ENCODE measurements at regions not wholly inside any gene's neighbourhood (a gene's known extent, or its start where the extent isn't known, plus 50 kb on each side); places are given as distances from the start of the nearest gene placed in this dataset.
"Not testable (repeated sequence)": the region's sequence is repeated elsewhere in the genome, so short reads cannot be mapped to it uniquely, and the experiment has no call there.

DNA sequence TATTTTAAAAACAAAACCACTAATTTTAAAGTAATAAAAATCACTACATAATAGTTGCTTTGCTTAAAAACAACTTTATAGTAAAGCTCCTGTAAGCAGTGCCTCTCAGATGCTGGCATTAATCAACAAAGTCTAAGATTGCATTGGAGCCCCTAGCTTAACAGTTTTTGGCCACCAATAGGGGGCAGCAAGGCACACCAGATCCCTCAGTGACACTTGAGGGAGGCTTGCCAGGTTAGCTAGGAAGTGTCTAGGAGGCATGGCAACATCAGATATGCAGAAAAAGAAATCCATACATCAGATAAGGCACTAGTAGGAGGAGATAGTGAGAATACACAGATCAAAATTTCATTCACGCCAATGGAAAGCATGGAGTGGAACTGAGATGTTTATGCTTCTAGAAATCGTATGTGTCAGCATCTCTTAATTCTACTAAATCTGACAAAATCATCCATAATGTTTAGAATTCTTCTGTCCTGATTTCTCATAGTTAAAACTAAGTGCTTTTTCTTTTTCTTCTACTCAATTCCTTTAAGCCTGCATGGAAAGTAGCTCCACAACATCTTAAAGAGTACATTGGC lies 73.6 kb upstream of the PAM start:
- WGBS, 3 donors = 33 to 63% (median 46%) methylated on average over 2 of the region's 2 CpGs
- Histone ChIP-seq H3K4me1 (ENCODE audit: control insufficient read depth in 3 of 3, insufficient read depth in 2 of 3, low read depth in 1 of 3, low read length in 2 of 3) (no peaks in the 10 kb centered on the region), H3K27me3 (ENCODE audit: control insufficient read depth in 3 of 3, insufficient read depth in 3 of 3, low read length in 3 of 3) (no peaks in the 10 kb centered on the region), H3K4me3 (ENCODE audit: low read depth in 1 of 3, low read length in 3 of 3) (no peak overlapping the region), H3K36me3 (ENCODE audit: control insufficient read depth in 3 of 3, insufficient read depth in 2 of 3, low read depth in 1 of 3, low read length in 3 of 3) (no peaks in the 10 kb centered on the region), H3K27ac (ENCODE audit: low read depth in 1 of 3, low read length in 2 of 3) (no peak overlapping the region), H3K9me3 (ENCODE audit: control insufficient read depth in 2 of 2, insufficient read depth in 1 of 2, low read depth in 1 of 2, low read length in 1 of 2) (no peaks in the 10 kb centered on the region)
- FAIRE-seq (no peak), DNase-seq (peak; percentile 64 to 73)

DNA sequence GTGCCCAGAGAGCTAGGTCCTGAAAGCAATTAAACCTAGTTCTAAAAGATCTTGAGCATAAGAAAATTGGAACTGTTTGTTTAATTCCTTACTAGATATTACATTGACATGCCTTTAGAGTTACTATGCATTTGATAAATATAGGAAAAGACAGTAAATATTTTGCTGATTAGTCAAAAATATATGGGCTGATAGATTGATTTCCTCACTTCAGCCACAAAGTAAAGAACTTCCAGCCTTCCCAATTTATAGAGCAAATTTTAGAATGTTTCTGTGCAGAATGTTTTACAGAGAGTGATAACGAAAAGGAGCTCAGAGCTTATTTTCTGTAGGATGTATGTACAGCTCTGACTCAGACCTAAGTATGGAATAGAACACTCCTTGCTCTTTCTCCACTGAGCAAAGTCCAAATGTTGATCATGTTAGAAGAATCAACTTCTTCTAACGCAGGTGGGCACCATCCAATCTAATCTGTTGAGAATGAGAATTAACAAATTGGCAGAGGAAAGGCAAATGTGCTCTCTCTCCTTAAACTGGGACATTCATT lies 72.9 kb upstream of the PAM start:
- no peak for DNase-seq
- Histone ChIP-seq H3K27me3 (ENCODE audit: control insufficient read depth in 3 of 3, insufficient read depth in 3 of 3, low read length in 3 of 3) (no peaks in the 10 kb centered on the region), H3K9me3 (ENCODE audit: control insufficient read depth in 2 of 2, insufficient read depth in 1 of 2, low read depth in 1 of 2, low read length in 1 of 2) (no peaks in the 10 kb centered on the region), H3K4me3 (ENCODE audit: low read depth in 1 of 3, low read length in 3 of 3) (no peak overlapping the region), H3K36me3 (ENCODE audit: control insufficient read depth in 3 of 3, insufficient read depth in 2 of 3, low read depth in 1 of 3, low read length in 3 of 3) (no peaks in the 10 kb centered on the region), H3K4me1 (ENCODE audit: control insufficient read depth in 3 of 3, insufficient read depth in 2 of 3, low read depth in 1 of 3, low read length in 2 of 3) (no peaks in the 10 kb centered on the region), H3K27ac (ENCODE audit: low read depth in 1 of 3, low read length in 2 of 3) (no peak overlapping the region)
- no peak for FAIRE-seq
- WGBS, 3 donors = 38 to 78% (median 54%) methylated on average over 2 of the region's 2 CpGs

DNA sequence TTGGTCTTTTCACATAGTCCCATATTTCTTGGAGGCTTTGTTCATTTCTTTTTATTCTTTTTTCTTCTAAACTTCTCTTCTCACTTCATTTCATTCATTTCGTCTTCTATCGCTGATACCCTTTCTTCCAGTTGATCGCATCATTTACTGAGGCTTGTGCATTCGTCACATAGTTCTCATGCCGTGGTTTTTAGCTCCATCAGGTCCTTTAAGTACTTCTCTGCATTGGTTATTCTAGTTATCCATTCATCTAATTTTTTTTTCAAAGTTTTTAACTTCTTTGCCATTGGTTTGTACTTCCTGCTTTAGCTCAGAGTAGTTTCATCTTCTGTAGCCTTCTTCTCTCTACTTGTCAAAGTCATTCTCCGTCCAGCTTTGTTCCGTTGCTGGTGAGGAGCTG lies 67.0 kb upstream of the PAM start:
- WGBS, 3 donors = 91 to 96% (median 92%) methylated on average over 7 of the region's 7 CpGs
- not testable (repeated sequence) for H3K36me3 ChIP-seq (ENCODE audit: control insufficient read depth in 3 of 3, insufficient read depth in 2 of 3, low read depth in 1 of 3, low read length in 3 of 3); H3K4me1 ChIP-seq (ENCODE audit: control insufficient read depth in 3 of 3, insufficient read depth in 2 of 3, low read depth in 1 of 3, low read length in 2 of 3); H3K4me3 ChIP-seq (ENCODE audit: low read depth in 1 of 3, low read length in 3 of 3); FAIRE-seq; H3K27ac ChIP-seq (ENCODE audit: low read depth in 1 of 3, low read length in 2 of 3); H3K27me3 ChIP-seq (ENCODE audit: control insufficient read depth in 3 of 3, insufficient read depth in 3 of 3, low read length in 3 of 3); H3K9me3 ChIP-seq (ENCODE audit: control insufficient read depth in 2 of 2, insufficient read depth in 1 of 2, low read depth in 1 of 2, low read length in 1 of 2); DNase-seq

DNA sequence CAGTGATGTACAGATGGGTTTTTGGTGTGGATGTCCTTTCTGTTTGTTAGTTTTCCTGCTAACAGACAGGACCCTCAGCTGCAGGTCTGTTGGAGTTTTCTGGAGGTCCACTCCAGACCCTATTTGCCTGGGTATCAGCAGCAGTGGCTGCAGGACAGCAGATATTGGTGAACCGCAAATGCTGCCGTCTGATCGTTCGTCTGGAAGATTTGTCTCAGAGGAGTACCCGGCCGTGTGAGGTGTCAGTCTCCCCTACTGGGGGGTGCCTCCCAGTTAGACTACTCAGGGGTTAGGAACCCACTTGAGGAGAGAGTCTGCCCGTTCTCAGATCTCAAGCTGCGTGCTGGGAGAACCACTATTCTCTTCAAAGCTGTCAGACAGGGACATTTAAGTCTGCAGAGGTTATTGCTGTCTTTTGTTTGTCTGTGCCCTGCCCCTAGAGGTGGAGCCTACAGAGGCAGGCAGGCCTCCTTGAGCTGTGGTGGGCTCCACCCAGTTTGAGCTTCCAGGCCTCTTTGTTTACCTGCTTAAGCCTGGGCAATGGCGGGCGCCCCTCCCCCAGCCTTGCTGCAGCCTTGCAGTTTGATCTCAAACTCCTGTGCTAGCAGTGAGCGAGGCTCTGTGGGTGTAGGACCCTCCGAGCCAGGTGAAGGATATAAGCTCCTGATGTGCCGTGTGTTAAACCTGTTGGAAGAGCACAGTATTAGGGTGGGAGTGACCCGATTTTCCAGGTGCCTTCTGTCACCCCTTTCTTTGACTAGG lies 66.3 kb upstream of the PAM start:
- H3K4me1 ChIP-seq (ENCODE audit: control insufficient read depth in 3 of 3, insufficient read depth in 2 of 3, low read depth in 1 of 3, low read length in 2 of 3); H3K27me3 ChIP-seq (ENCODE audit: control insufficient read depth in 3 of 3, insufficient read depth in 3 of 3, low read length in 3 of 3); H3K9me3 ChIP-seq (ENCODE audit: control insufficient read depth in 2 of 2, insufficient read depth in 1 of 2, low read depth in 1 of 2, low read length in 1 of 2); DNase-seq; H3K36me3 ChIP-seq (ENCODE audit: control insufficient read depth in 3 of 3, insufficient read depth in 2 of 3, low read depth in 1 of 3, low read length in 3 of 3); H3K4me3 ChIP-seq (ENCODE audit: low read depth in 1 of 3, low read length in 3 of 3); H3K27ac ChIP-seq (ENCODE audit: low read depth in 1 of 3, low read length in 2 of 3); FAIRE-seq: not testable (repeated sequence)
- WGBS, 3 donors = 92 to 94% (median 94%) methylated on average over 14 of the region's 14 CpGs

- Histone ChIP-seq H3K27ac (ENCODE audit: low read depth in 1 of 3, low read length in 2 of 3) (no peak overlapping the region), H3K27me3 (ENCODE audit: control insufficient read depth in 3 of 3, insufficient read depth in 3 of 3, low read length in 3 of 3) (no peaks in the 10 kb centered on the region), H3K36me3 (ENCODE audit: control insufficient read depth in 3 of 3, insufficient read depth in 2 of 3, low read depth in 1 of 3, low read length in 3 of 3) (no peaks in the 10 kb centered on the region), H3K9me3 (ENCODE audit: control insufficient read depth in 2 of 2, insufficient read depth in 1 of 2, low read depth in 1 of 2, low read length in 1 of 2) (no peaks in the 10 kb centered on the region), H3K4me1 (ENCODE audit: control insufficient read depth in 3 of 3, insufficient read depth in 2 of 3, low read depth in 1 of 3, low read length in 2 of 3) (no peaks in the 10 kb centered on the region), H3K4me3 (ENCODE audit: low read depth in 1 of 3, low read length in 3 of 3) (no peak overlapping the region)
- DNase-seq (no peak), FAIRE-seq (no peak)
- 74 to 93% (median 86%) methylated on average over 2 of the region's 2 CpGs for WGBS, 3 donors
Observed at GRCh38 chr5:102690910-102691309, 64.2 kb upstream of the PAM start.

DNA sequence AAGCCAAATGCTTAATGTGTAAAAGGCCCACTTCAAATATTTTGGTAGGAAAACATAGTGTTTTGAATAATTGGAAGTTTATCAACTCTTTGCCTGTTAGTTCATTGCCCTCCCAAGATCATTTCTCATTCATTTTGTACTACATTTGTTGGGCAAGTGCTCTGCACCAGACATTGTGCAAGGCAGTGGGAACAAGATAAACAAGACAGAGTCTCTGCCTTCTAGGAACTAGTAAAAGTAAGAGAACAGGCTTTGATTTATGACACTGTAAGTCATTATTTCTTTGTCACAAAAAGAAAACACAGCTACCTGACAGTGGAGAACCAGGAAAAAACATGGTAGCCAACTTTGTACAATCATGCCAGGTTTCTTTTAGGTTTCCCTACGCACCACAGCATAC lies 63.7 kb upstream of the PAM start:
- WGBS, 3 donors = 86 to 92% (median 88%) methylated on average over 1 of the region's 1 CpG
- H3K36me3 ChIP-seq (ENCODE audit: control insufficient read depth in 3 of 3, insufficient read depth in 2 of 3, low read depth in 1 of 3, low read length in 3 of 3) = no peaks in the 10 kb centered on the region
- no peaks in the 10 kb centered on the region for H3K9me3 ChIP-seq (ENCODE audit: control insufficient read depth in 2 of 2, insufficient read depth in 1 of 2, low read depth in 1 of 2, low read length in 1 of 2)
- no peak for FAIRE-seq
- no peaks in the 10 kb centered on the region for H3K27me3 ChIP-seq (ENCODE audit: control insufficient read depth in 3 of 3, insufficient read depth in 3 of 3, low read length in 3 of 3)
- DNase-seq = peak in 1 of 2 donors; percentile 16
- H3K4me1 ChIP-seq (ENCODE audit: control insufficient read depth in 3 of 3, insufficient read depth in 2 of 3, low read depth in 1 of 3, low read length in 2 of 3) = no peaks in the 10 kb centered on the region
- H3K27ac ChIP-seq (ENCODE audit: low read depth in 1 of 3, low read length in 2 of 3) = no peak overlapping the region
- H3K4me3 ChIP-seq (ENCODE audit: low read depth in 1 of 3, low read length in 3 of 3) = no peak overlapping the region

DNA sequence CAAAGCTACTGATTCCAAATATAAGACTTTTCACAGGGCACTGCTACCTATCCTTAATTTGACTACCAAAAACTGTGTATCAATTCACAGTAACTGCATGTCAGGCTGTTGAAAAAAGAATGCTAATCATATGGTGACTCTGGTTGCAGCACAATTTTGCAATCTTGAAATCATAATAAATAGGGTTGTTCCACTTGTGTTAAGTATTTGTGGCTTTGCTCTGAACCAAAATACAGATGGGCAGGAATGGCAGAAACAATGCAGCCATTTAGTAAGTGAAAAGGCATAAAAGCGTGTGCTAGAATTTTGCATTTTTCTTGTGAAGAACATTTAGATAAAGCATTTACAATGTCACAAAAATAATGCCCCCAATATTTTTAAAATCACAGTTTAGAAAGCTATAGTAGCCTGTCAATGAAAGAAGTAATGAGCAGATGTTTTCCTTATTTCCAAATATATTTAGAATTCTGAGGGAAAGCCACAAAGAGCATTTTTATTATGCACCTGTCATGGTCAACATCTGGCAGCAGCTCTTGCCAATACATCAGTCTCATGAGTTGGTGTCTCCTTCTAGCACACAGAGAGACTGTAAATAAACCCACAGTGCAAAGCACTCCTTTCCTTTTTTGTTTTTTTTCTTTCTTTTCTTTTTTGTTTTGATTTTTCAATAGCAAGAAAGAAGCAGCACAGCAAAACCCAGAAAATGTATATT lies 54.8 kb upstream of the PAM start:
- Histone ChIP-seq H3K27ac (ENCODE audit: low read depth in 1 of 3, low read length in 2 of 3) (no peak overlapping the region), H3K9me3 (ENCODE audit: control insufficient read depth in 2 of 2, insufficient read depth in 1 of 2, low read depth in 1 of 2, low read length in 1 of 2) (no peaks in the 10 kb centered on the region), H3K27me3 (ENCODE audit: control insufficient read depth in 3 of 3, insufficient read depth in 3 of 3, low read length in 3 of 3) (no peaks in the 10 kb centered on the region), H3K36me3 (ENCODE audit: control insufficient read depth in 3 of 3, insufficient read depth in 2 of 3, low read depth in 1 of 3, low read length in 3 of 3) (no peaks in the 10 kb centered on the region), H3K4me1 (ENCODE audit: control insufficient read depth in 3 of 3, insufficient read depth in 2 of 3, low read depth in 1 of 3, low read length in 2 of 3) (no peaks in the 10 kb centered on the region), H3K4me3 (ENCODE audit: low read depth in 1 of 3, low read length in 3 of 3) (no peak overlapping the region)
- FAIRE-seq = no peak
- 81 to 88% (median 84%) methylated on average over 1 of the region's 1 CpG for WGBS, 3 donors
- DNase-seq = no peak

GRCh38 chr5:102700916-102701315 lies 54.2 kb upstream of the PAM start:
- Histone ChIP-seq H3K27ac (ENCODE audit: low read depth in 1 of 3, low read length in 2 of 3) (no peak overlapping the region), H3K4me3 (ENCODE audit: low read depth in 1 of 3, low read length in 3 of 3) (no peak overlapping the region)

More at GRCh38 chr5:102700916-102701315, 54.2 kb upstream of the PAM start:
- H3K36me3 ChIP-seq (ENCODE audit: control insufficient read depth in 3 of 3, insufficient read depth in 2 of 3, low read depth in 1 of 3, low read length in 3 of 3) = no peaks in the 10 kb centered on the region
- H3K4me1 ChIP-seq (ENCODE audit: control insufficient read depth in 3 of 3, insufficient read depth in 2 of 3, low read depth in 1 of 3, low read length in 2 of 3) = no peaks in the 10 kb centered on the region
- no peaks in the 10 kb centered on the region for H3K27me3 ChIP-seq (ENCODE audit: control insufficient read depth in 3 of 3, insufficient read depth in 3 of 3, low read length in 3 of 3)
- WGBS, 3 donors = 29 to 52% (median 44%) methylated on average over 2 of the region's 2 CpGs
- no peaks in the 10 kb centered on the region for H3K9me3 ChIP-seq (ENCODE audit: control insufficient read depth in 2 of 2, insufficient read depth in 1 of 2, low read depth in 1 of 2, low read length in 1 of 2)
- FAIRE-seq (no peak), DNase-seq (no peak)
